HG02970 (cell line): ENCODE measurements at regions not wholly inside any gene's neighbourhood (a gene's known extent, or its start where the extent isn't known, plus 50 kb on each side); places are given as distances from the start of the nearest gene placed in this dataset.

Source experiments
- ATAC-seq: cut with Tn5 transposase; IDR thresholded peaks from one replicate; pipeline ENCODE4 v1.9.1; 2021; ENCODE audit warnings: mild to moderate bottlenecking, moderate library complexity, moderate number of reproducible peaks; ENCODE audit not compliant: unreplicated experiment, low FRiP score

DNA sequence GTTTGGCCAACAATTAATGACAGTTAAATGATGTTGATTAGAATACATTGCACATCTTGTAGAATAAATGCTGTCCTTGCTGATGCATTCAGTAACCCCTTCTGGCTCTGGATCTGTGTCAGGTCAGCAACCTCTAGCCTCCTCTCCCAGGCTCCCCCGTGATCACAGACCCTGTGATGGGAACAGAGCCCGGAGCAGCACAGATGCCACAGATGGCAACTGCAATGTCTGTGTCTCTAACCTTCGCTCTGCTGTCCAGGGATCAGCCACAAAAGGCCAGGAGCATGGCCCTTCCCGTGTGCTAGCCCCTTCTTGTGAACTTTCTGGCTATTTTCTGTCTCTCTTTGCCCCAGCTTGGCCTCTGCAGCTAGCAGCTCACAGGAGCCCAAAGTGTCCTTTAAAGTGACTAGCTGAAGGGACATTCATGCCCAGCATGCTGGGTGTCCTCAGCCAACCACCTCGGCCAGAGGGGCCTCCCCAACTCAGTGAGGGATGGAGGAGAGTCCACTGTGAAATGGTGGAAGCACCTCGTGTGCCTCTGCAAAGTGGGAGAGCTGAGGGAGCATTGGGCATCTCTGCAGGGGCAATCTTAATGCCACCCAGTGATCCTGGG is 167.0 kb upstream of the TCERG1L start:
- no peak for ATAC-seq

DNA sequence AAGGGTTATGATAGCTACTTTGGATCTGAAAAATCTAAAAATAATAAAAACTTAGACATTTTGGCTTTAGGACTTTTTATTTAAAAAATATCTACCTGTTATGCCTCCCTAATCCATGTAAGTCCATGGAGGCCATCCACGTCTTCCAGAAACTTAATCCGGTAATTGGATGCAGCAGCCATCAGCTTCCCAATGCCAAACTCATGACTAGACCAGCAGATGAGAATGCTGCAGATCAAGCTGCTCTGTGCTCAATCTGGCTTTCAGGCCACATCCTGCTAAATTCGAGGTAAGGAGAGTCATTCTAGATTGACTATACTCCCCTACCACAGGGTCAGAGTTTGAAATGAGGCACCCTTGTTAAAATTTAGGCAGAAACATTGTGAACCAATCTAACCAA is 168.5 kb upstream of the TCERG1L start:
- no peak for ATAC-seq

DNA sequence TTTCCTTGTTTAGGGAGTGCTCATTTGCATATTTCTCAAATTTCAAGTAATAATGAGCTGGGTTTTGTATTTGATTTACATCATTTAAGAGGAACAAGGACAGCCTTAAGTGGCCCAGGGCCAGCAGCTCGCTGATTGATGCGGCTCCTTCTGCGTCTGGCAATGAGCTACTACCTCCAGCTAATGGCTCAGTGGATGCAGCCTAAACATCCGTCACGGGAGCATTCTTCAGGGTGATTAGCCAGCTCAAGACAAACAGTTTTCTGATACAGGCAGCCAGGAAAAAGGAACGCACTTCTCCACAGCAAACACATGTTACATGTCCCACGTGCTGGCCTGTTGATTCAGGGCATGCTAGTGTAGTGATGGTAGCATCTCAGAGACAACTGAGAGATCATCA is 169.3 kb upstream of the TCERG1L start:
- no peak for ATAC-seq

- ATAC-seq = no peak
Observed at GRCh38 chr10:131485732-131486131, 174.2 kb upstream of the TCERG1L start.

DNA sequence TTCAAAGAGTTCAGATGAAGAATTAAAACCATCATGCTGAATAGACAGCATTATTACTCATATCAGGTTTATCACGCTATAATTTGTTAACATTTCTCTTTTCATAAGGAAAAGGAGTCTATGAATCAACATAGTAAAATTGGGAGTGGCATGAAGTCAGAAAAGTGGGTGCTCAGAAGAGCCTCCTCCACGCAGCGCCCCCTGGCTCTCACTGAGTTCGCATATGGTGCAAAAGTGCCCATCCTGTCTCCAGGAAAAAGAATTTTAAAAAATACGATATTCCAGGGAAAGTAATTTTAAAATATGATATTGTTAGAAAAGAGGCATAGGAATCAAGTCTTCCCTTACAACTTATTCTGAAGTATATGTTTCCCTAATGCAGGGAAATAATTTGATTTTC is 176.3 kb upstream of the TCERG1L start:
- ATAC-seq = no peak

- no peak for ATAC-seq
Observed at GRCh38 chr10:131490991-131491594, 179.6 kb upstream of the TCERG1L start.

DNA sequence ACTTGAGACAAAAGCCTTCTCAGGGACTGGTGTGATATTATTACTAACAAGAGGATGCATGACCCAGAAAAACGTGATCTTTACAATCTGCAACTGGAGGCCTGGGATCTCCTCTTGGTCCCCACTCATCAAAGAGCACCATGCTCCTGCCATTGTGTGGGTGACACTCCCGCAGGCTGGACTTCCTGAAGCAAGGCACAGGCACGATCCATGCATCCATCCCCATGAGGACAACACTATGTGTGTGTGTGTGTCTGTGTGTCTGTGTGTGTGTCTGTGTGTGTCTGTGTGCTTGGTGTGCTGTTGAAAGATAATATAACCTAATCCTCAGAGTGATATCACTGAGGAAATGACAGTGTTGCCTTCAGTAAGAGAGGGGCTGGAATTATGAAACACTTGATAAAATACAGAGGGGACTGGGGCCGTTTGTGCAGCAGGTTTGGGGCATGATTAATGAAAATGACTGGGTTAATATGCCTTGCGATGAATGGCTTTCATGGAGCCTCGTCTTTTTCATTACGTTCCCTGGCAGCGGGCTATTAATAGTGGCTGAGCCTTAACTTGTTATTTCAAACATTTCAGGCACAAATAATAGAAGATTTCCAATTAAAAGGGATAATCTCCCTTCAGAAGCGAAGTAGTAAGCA is 180.8 kb upstream of the TCERG1L start:
- no peak for ATAC-seq

- no peak for ATAC-seq
Observed at GRCh38 chr10:131493432-131493831, 181.9 kb upstream of the TCERG1L start.

DNA sequence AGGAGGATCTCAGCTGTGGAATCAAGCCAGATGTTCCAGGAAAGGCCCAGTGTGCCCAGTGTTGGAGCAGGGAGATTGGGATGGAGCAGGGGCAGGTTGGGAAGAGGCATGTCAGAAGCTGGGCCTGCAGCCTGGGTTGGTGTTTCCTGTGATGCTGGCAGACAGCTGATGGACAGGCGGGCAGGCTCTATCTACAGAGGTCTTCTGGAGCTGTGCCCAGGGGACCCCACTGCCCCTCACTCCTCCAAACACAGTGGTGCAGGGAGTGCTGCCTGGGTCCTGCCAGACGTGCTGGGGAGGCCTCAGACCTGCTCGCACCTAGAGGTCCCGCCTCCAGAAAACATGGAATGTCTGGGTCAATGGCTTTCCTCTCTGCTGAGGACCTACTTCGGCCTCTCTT is 182.9 kb upstream of the TCERG1L start:
- no peak for ATAC-seq

DNA sequence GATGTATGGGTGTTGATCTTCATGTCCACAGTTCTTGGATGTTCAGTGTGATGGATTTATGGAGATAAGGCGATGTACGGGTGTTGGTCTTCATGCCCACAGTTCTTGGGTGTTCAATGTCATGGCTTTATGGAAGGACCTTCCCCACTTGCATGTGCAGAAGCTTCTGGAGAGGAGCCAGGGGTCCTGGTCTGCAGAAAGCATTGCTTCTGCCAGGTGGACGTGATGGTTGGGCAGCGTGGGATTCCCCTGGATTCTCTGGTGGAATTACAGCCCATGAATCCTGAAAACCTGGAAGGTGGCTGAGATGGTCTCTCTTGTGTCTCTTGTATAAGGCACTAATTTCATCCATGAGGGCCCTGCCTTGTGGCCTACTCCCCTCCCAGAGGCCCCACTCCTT is 183.7 kb upstream of the TCERG1L start:
- no peak for ATAC-seq

DNA sequence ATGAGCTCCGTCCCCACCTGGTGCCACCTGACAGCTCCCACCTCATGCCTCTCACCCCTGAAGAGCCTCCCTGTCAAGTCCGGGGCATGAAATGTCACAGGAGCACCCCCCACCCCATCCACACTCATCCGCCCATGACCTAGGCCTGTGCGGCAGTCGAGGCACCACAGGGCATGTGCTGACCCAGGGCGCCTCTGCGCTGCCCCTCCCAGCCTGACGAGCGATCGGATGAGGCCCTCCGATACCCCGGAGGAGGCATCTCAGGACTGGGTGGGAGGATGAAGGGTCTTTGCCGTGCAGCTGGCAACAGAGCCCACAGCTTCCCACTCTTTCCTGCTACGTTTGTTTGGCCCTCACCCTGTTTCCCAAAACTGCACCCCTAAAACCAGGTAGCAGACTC is 184.4 kb upstream of the TCERG1L start:
- ATAC-seq = no peak

DNA sequence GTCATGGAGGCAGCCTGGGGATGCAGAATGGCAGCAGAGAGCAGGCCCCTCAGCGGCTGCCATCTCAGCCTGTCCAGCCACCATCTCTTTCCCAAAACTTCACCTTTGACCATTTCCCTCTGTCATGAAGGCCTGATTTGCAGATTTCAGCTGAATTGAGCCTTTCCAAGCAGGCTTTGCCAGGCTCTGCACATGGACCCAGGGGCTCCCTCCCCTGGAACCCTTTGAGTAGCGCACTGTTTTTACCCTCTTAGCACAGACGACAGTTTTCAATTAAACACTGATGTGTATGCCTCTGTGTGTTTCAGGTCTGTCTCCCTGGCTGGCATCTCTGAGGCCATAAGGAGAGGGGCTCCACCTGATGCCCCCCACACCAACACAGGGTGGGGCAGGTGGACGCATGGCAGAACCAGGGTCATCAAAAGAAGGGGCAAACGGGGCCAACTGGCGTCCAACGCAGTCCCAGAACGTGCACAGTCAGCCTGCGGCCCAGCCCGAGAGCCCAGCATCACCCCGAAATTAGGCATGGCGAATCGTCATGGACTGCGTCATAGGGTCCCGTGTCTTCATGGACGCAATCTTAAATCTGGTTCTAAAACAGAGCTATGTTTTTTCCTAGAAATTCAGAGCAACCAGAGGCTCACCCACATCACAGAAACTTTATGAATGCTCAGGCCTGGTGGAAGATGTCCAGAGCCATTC is 185.0 kb upstream of the TCERG1L start:
- ATAC-seq = no peak

DNA sequence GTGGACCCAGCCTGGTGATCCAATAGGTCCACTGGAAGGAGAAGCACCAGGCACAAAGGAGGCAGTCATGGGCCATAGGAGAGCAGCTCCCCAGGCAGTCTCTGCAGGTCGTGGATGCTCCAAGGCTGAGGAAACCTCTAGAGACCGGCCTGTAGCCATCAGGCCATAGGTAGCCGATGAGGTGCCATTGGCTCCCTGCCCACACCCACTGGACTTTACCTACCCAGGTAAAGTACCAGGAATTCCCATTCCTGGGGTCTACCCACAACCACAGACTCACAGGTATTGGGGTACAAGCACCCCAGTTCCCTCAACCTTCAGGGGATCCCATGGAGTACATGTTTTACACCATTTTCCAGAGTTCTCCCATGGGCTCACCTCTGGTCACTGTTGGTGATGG is 188.0 kb upstream of the TCERG1L start:
- no peak for ATAC-seq

- no peak for ATAC-seq
Observed at GRCh38 chr10:131500181-131500580, 188.7 kb upstream of the TCERG1L start.

DNA sequence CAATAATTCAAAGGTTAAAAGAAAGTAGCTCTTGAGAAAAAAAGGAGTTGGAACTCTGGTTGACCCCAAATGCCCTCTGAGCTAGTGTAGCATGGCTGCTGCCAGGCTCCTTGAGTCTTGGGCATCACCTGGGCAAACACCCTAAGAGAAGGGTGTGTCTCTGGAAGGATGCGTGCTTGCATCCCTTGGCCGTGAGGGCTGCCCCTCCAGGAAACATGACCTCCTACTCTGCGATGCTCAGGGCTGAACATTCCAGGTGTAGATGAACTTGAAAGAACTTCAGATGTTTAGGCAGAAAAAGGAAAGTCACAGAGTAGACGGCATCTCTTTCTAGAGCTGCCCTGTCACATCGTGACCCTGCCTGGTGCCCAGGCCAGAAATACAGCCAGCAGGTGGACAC is 189.4 kb upstream of the TCERG1L start:
- ATAC-seq = no peak

DNA sequence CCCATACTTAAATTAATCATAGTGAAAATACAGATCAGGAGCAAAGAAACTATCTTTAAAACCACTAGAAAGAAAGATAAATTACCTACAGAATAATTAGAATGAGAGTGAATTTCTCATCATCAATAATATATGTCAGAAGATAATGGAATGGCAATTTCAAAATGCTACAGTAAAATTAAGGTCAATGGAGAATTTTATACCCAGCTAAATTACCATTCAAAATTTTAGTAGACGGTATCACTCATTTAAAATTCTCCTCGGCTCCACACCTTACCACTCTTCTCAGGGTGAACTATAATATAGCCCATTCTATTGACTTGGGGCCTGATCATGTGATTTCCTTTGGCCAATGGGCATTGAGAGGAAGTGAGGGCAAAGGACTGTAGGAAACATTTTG is 192.5 kb upstream of the TCERG1L start:
- no peak for ATAC-seq

DNA sequence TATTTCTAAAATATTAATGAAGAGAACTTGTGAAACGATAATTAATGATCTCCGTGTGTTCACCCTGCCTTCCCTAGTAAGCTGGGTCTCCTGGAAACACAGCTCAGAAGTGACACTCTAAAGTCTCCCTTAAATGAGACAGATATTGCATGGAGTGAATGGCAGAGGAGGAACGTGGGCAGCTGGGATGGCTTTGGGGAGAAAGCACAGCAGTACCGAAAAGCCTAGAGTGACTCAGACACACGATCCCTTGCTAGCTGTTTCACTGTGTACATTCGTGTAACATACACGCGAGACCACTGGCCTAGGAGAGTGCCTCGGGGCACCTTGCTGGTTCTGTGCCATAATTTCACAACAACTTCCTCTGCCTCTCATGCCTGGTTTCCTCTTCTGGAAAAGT is 199.9 kb upstream of the TCERG1L start:
- no peak for ATAC-seq

DNA sequence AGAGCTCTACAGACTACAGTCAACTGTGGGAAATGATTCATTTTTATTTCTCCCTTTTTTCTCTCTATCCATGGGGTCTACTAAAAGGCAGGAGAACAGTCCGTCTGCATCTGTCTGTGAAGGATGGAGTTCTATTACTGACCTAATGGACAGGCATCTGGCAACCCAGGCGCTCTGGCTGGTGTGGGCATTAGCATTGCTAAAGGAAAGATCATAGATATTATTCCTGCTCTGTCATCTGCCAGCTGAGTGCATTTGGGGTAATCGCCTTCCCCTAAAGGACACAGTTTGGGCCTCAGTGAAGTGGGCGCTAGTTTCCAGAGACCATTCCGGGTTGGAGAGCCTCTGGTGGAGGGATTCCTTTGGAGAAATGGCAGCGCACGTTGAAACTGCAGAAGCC is 201.3 kb upstream of the TCERG1L start:
- no peak for ATAC-seq

DNA sequence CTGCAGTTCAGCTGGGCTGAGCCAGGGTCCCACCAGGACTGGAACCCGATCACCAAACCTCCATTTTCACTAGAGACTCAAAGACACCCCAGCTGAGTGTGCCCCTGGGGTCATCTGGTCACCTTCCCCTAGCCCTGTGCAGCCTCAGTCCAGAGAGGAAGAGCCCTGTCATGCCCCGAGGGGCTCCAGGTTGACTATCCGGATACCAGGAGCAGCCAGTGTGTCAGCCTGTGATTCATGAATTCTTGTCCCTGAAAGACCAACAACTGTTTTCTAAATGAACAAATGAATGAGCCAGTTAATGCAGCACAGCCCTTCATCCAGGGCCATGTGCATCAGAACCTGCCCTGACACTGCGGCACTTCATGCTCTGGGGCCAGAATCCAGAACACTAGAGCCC is 201.9 kb upstream of the TCERG1L start:
- ATAC-seq = no peak

GRCh38 chr10:131513901-131514300 is 202.4 kb upstream of the TCERG1L start:
- no peak for ATAC-seq

DNA sequence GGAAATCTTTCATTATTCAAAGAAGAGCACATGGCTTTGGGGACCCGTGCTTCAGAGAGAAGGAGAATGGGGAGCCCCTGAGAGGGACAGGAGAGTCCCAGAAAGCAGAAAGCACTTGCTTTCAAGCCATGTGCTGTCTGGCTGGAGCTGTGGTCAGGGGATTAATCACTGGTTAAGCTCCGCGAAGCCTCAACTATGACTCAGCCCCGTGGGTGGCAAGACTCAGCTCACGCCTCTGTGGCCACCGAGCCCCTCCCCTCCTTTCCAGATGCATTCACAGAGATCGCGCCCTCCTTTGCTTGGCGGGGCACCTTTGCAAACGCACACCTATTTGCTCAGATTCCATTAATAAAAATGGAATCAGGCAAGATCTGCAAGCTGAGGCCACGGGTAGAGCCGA is 202.9 kb upstream of the TCERG1L start:
- ATAC-seq = no peak

- no peak for ATAC-seq
Observed at GRCh38 chr10:131516285-131516684, 204.8 kb upstream of the TCERG1L start.
